PFSK-1 (cell line): ENCODE measurements at regions not wholly inside any gene's neighbourhood (a gene's known extent, or its start where the extent isn't known, plus 50 kb on each side); places are given as distances from the start of the nearest gene placed in this dataset.

Experiments
- POLR2AphosphoS5 ChIP-seq: IDR thresholded peaks from 2 replicates; pipeline ENCODE4 v1.6.1; 2012; ENCODE audit warnings: low read depth, mild to moderate bottlenecking, control low read depth, low read length, moderate library complexity
- SIN3A ChIP-seq: IDR thresholded peaks from 2 replicates; pipeline ENCODE4 v1.6.1; 2012; ENCODE audit warnings: mild to moderate bottlenecking, low read length, moderate library complexity, borderline replicate concordance; ENCODE audit not compliant: insufficient read depth
- TAF1 ChIP-seq: IDR thresholded peaks from 2 replicates; pipeline ENCODE4 v1.6.1; 2012; ENCODE audit warnings: low read length, control low read depth, borderline replicate concordance; ENCODE audit not compliant: insufficient read depth
- TF ChIP-seq, protein P1 (sequence below), 2 experiments: IDR thresholded peaks; 2 replicates each; pipeline versions ENCODE4 v1.6.1 to v1.8.0; 2011 to 2012; ENCODE audit warnings: low read depth in 2 of 2, low read length in 2 of 2, control low read depth in 1 of 2, inconsistent platforms in 1 of 2, mild to moderate bottlenecking in 1 of 2, moderate library complexity in 1 of 2; ENCODE audit not compliant: insufficient read depth in 1 of 2

DNA sequence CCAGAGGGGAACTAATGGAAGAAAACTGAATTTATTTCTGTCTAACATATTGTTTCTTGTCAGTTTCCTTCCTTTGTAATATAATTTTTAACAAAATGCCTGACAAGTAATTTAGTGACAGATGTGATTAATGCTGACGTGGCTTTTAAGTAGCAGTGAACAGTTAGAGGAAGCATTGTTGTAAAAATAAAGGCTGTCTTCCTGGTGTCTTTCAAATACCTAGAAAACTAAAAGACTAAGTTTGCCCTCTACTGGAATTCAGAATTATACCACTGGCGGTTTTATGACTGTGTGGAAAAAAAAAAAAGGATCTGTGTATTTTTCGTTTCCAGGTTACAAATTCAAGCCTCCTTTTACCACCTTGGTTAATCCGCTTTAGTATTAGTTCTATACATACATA, 217.1 kb upstream of the DPP6 start:
- TF ChIP-seq TAF1 (no peak), POLR2AphosphoS5 (no peak), SIN3A (no peak)
- TF ChIP-seq, protein P1, sequence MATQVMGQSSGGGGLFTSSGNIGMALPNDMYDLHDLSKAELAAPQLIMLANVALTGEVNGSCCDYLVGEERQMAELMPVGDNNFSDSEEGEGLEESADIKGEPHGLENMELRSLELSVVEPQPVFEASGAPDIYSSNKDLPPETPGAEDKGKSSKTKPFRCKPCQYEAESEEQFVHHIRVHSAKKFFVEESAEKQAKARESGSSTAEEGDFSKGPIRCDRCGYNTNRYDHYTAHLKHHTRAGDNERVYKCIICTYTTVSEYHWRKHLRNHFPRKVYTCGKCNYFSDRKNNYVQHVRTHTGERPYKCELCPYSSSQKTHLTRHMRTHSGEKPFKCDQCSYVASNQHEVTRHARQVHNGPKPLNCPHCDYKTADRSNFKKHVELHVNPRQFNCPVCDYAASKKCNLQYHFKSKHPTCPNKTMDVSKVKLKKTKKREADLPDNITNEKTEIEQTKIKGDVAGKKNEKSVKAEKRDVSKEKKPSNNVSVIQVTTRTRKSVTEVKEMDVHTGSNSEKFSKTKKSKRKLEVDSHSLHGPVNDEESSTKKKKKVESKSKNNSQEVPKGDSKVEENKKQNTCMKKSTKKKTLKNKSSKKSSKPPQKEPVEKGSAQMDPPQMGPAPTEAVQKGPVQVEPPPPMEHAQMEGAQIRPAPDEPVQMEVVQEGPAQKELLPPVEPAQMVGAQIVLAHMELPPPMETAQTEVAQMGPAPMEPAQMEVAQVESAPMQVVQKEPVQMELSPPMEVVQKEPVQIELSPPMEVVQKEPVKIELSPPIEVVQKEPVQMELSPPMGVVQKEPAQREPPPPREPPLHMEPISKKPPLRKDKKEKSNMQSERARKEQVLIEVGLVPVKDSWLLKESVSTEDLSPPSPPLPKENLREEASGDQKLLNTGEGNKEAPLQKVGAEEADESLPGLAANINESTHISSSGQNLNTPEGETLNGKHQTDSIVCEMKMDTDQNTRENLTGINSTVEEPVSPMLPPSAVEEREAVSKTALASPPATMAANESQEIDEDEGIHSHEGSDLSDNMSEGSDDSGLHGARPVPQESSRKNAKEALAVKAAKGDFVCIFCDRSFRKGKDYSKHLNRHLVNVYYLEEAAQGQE (IDR thresholded peaks at IDR 0.05; ENCODE audit: insufficient read depth in 1 of 2, low read depth in 2 of 2, low read length in 2 of 2), result no peak
